B cell (primary cell): ENCODE measurements at regions not wholly inside any gene's neighbourhood (a gene's known extent, or its start where the extent isn't known, plus 50 kb on each side); places are given as distances from the start of the nearest gene placed in this dataset.

Experiments
- ATAC-seq: fragments of 200-7000 bp; cut with Tn5 transposase; one replicate; pipeline ENCODE4 v1.10.0; 2021; ENCODE audit warnings: low read depth, mild to moderate bottlenecking, moderate number of reproducible peaks, moderate library complexity
- CTCF ChIA-PET: fragments of 350-600 bp; sonication (Branson Sonifier 250); formaldehyde crosslinking; loops from one replicate; lab custom pipeline; 2021; ENCODE audit warnings: antibody characterized with exemption, inconsistent platforms; lab: Charles Lee
- POLR2A ChIA-PET: fragments of 350-600 bp; sonication (Branson Sonifier 250); formaldehyde crosslinking; loops from one replicate; lab custom pipeline; 2021; ENCODE audit warnings: antibody characterized with exemption; lab: Charles Lee
- DNase-seq: peaks from one replicate; pipeline ENCODE4 v3.0.0; 2013
- H2AFZ ChIP-seq: 2 replicates; pipeline ENCODE4 v1.6.1; 2012; ENCODE audit warnings: mild to moderate bottlenecking, low read depth, low read length; ENCODE audit not compliant: insufficient read depth, poor library complexity, severe bottlenecking
- H3K27ac ChIP-seq, 2 donors: 1 replicate in 1 of 2; 2 replicates in 1 of 2; pipeline ENCODE4 v1.5.1; 2012 to 2013; ENCODE audit warnings: low read length in 2 of 2, mild to moderate bottlenecking in 2 of 2, moderate library complexity in 1 of 2
- H3K27me3 ChIP-seq, 4 experiments: fragments of 200-600 bp in 1 of 4; sonication (generic) in 1 of 4; replicated peaks in 1 of 4; 1 replicate in 2 of 4; 2 replicates in 2 of 4; pipeline versions ENCODE4 v1.6.1 to v1.7.0; 2013 to 2016; ENCODE audit warnings: low read length in 3 of 4, mild to moderate bottlenecking in 2 of 4, mixed read lengths in 1 of 4, moderate library complexity in 1 of 4; ENCODE audit not compliant: insufficient read depth in 4 of 4, control insufficient read depth in 3 of 4; ENCODE audit errors: control extremely low read depth in 1 of 4
- H3K36me3 ChIP-seq, 2 experiments: replicated peaks in 1 of 2; 1 replicate in 1 of 2; 2 replicates in 1 of 2; pipeline versions ENCODE4 v1.6.1 to v1.7.1; 2013; ENCODE audit warnings: low read length in 1 of 2; ENCODE audit not compliant: insufficient read depth in 2 of 2, control insufficient read depth in 1 of 2; ENCODE audit errors: control extremely low read depth in 1 of 2, extremely low read depth in 1 of 2
- H3K4me1 ChIP-seq, 2 donors: fragments of 200-600 bp in 1 of 2; sonication (generic) in 1 of 2; 1 replicate in 1 of 2; 2 replicates in 1 of 2; pipeline versions ENCODE4 v1.5.1 to v1.6.1; 2013 to 2017; ENCODE audit warnings: low read length in 2 of 2; ENCODE audit not compliant: control insufficient read depth in 2 of 2, insufficient read depth in 2 of 2
- H3K4me2 ChIP-seq: replicated peaks from 2 replicates; pipeline ENCODE3; 2012; ENCODE audit warnings: mild to moderate bottlenecking, low read depth, low read length; ENCODE audit not compliant: poor library complexity, severe bottlenecking
- H3K4me3 ChIP-seq, 5 experiments: fragments of 200-600 bp in 1 of 5; sonication (generic) in 1 of 5; 1 replicate in 3 of 5; 2 replicates in 2 of 5; pipeline versions ENCODE4 v1.5.1 to v1.7.0; 2011 to 2016; ENCODE audit warnings: low read length in 4 of 5, mild to moderate bottlenecking in 4 of 5, low read depth in 2 of 5, control low read depth in 1 of 5, moderate library complexity in 1 of 5; ENCODE audit not compliant: insufficient read depth in 1 of 5; ENCODE audit errors: control extremely low read depth in 1 of 5, extremely low read depth in 1 of 5
- H3K79me2 ChIP-seq: fragments of 200-600 bp; sonication (generic); one replicate; pipeline ENCODE4 v1.6.0; 2016; ENCODE audit warnings: low read length; ENCODE audit not compliant: control insufficient read depth, insufficient read depth
- H3K9ac ChIP-seq: fragments of 200-600 bp; sonication (generic); 2 replicates; pipeline ENCODE4 v1.6.1; 2017; ENCODE audit warnings: mild to moderate bottlenecking, low read length, moderate library complexity
- H3K9me3 ChIP-seq, 3 donors: one replicate each; pipeline versions ENCODE4 v1.6.1 to v1.7.1; 2013; ENCODE audit warnings: low read length in 2 of 3; ENCODE audit not compliant: control insufficient read depth in 2 of 3, insufficient read depth in 1 of 3; ENCODE audit errors: control extremely low read depth in 1 of 3
- H4K20me1 ChIP-seq: 2 replicates; pipeline ENCODE4 v1.6.0; 2012; ENCODE audit warnings: mild to moderate bottlenecking, low read length; ENCODE audit not compliant: insufficient read depth, control insufficient read depth, poor library complexity, severe bottlenecking
- H3K27ac Mint-ChIP-seq: one replicate; pipeline ENCODE4 v1.8.0; 2021; ENCODE audit warnings: mixed read lengths
- H3K27me3 Mint-ChIP-seq: one replicate; pipeline ENCODE4 v1.8.0; 2021; ENCODE audit warnings: mixed read lengths
- H3K4me1 Mint-ChIP-seq: one replicate; pipeline ENCODE4 v1.8.0; 2021; ENCODE audit warnings: mixed read lengths
- H3K4me3 Mint-ChIP-seq: one replicate; pipeline ENCODE4 v1.8.0; 2021; ENCODE audit warnings: mixed read lengths
- H3K9me3 Mint-ChIP-seq: one replicate; pipeline ENCODE4 v1.8.0; 2022; ENCODE audit warnings: mixed read lengths; ENCODE audit not compliant: insufficient read depth
- CTCF ChIP-seq: fragments of 200-600 bp; IDR thresholded peaks from one replicate; pipeline ENCODE4 v1.8.0; 2022; ENCODE audit warnings: antibody characterized with exemption, mild to moderate bottlenecking
- EZH2 ChIP-seq: IDR thresholded peaks from 2 replicates; pipeline ENCODE4 v1.6.1; 2012; ENCODE audit warnings: borderline replicate concordance, low read depth, mild to moderate bottlenecking, moderate library complexity, low read length; ENCODE audit not compliant: insufficient read depth, poor library complexity, severe bottlenecking
- WGBS: methylation state at CpG from one replicate; pipeline ENCODE4 v1.1.5; 2013; ENCODE audit warnings: missing lambda C conversion rate; ENCODE audit not compliant: insufficient coverage; 5-methylcytosine and 5-hydroxymethylcytosine counted together
- intact Hi-C: fragments of 100-400 bp; cut with micrococcal nuclease; formaldehyde crosslinking; loops from one replicate; pipeline ENCODE4 v1.10.0; 2022

GRCh38 chr11:115710426-115710825 lies 206.2 kb upstream of the CADM1 start:
- Histone ChIP-seq H3K9ac (no peak overlapping the region), H3K4me3 (no peak overlapping the region), H3K4me1 (peaks cover 0 to 5% of the 10 kb centered on the region in 2 donors), H3K79me2 (no peaks in the 10 kb centered on the region), H2AFZ (no peak overlapping the region), H3K36me3 (no peaks in the 10 kb centered on the region), H4K20me1 (no peaks in the 10 kb centered on the region), H3K27ac (no peak overlapping the region), H3K9me3 (no peaks in the 10 kb centered on the region), H3K4me2 (no peak overlapping the region), H3K27me3 (no peaks in the 10 kb centered on the region)
- H3K4me3 Mint-ChIP-seq = no peak overlapping the region
- ATAC-seq (no peak), DNase-seq (no peak)
- ChIA-PET POLR2A (no interaction called here), CTCF (no interaction called here)
- H3K27me3 Mint-ChIP-seq = no peaks in the 10 kb centered on the region
- no peak overlapping the region for H3K27ac Mint-ChIP-seq
- 96% methylated on average over 2 of the region's 5 CpGs for WGBS
- H3K4me1 Mint-ChIP-seq = peaks cover 5% of the 10 kb centered on the region
- intact Hi-C loops = no loop called here
- H3K9me3 Mint-ChIP-seq = no peaks in the 10 kb centered on the region
- TF ChIP-seq CTCF = no peak
- no peak for TF ChIP-seq EZH2

GRCh38 chr11:115709297-115709696 lies 205.1 kb upstream of the CADM1 start:
- Histone ChIP-seq H3K36me3 (no peaks in the 10 kb centered on the region), H3K27me3 (no peaks in the 10 kb centered on the region), H3K4me1 (peaks cover 0 to 5% of the 10 kb centered on the region in 2 donors), H3K9ac (no peak overlapping the region), H3K9me3 (no peaks in the 10 kb centered on the region), H4K20me1 (no peaks in the 10 kb centered on the region), H3K79me2 (no peaks in the 10 kb centered on the region), H3K27ac (no peak overlapping the region), H3K4me3 (no peak overlapping the region), H2AFZ (no peak overlapping the region), H3K4me2 (no peak overlapping the region)
- no peaks in the 10 kb centered on the region for H3K9me3 Mint-ChIP-seq
- H3K27me3 Mint-ChIP-seq = no peaks in the 10 kb centered on the region
- ChIA-PET CTCF (no interaction called here), POLR2A (no interaction called here)
- H3K4me1 Mint-ChIP-seq = peaks cover 5% of the 10 kb centered on the region
- DNase-seq (peak; percentile 9), ATAC-seq (no peak)
- intact Hi-C loops = no loop called here
- WGBS = 0% methylated on average over 2 of the region's 8 CpGs
- TF ChIP-seq EZH2 = no peak
- no peak for TF ChIP-seq CTCF
- H3K4me3 Mint-ChIP-seq = no peak overlapping the region
- H3K27ac Mint-ChIP-seq = no peak overlapping the region
